Esophagus muscularis mucosa (tissue), 4 donors: ENCODE measurements at regions not wholly inside any gene's neighbourhood (a gene's known extent, or its start where the extent isn't known, plus 50 kb on each side); places are given as distances from the start of the nearest gene placed in this dataset.

Source experiments
- CTCF ChIP-seq, 3 experiments: fragments of 200-600 bp in 2 of 3; fragments of 450-650 bp in 1 of 3; sonication (generic) in 2 of 3; IDR thresholded peaks; one replicate each; pipeline ENCODE4 v1.5.1; 2017 to 2019; ENCODE audit warnings: antibody characterized with exemption in 3 of 3, mild to moderate bottlenecking in 2 of 3, moderate library complexity in 1 of 3
- EP300 ChIP-seq: sonication (generic); formaldehyde crosslinking; IDR thresholded peaks from one replicate; pipeline ENCODE4 v1.6.1; 2017; ENCODE audit warnings: antibody characterized with exemption
- POLR2A ChIP-seq: fragments of 450-650 bp; IDR thresholded peaks from one replicate; pipeline ENCODE4 v1.6.1; 2017; ENCODE audit warnings: antibody characterized with exemption, moderate library complexity, mild to moderate bottlenecking, low read depth
- POLR2AphosphoS5 ChIP-seq, 2 donors: sonication (generic); formaldehyde crosslinking; IDR thresholded peaks; one replicate each; pipeline ENCODE4 v1.6.1; 2017; ENCODE audit warnings: antibody characterized with exemption in 2 of 2

GRCh38 chr11:116085031-116085635 lies 580.9 kb upstream of the CADM1 start:
- TF ChIP-seq POLR2A (no peak), CTCF (IDR thresholded peaks at IDR 0.05) (no peak), POLR2AphosphoS5 (IDR thresholded peaks at IDR 0.05) (no peak), EP300 (no peak)
